GM12874 (cell line): ENCODE measurements at regions not wholly inside any gene's neighbourhood (a gene's known extent, or its start where the extent isn't known, plus 50 kb on each side); places are given as distances from the start of the nearest gene placed in this dataset.

Experiments
- TF ChIP-seq, protein P1 (sequence below): IDR thresholded peaks from 2 replicates; pipeline ENCODE4 v1.5.1; 2011; ENCODE audit warnings: low read depth, mild to moderate bottlenecking, control low read depth, low read length, moderate library complexity; ENCODE audit not compliant: insufficient read depth

DNA sequence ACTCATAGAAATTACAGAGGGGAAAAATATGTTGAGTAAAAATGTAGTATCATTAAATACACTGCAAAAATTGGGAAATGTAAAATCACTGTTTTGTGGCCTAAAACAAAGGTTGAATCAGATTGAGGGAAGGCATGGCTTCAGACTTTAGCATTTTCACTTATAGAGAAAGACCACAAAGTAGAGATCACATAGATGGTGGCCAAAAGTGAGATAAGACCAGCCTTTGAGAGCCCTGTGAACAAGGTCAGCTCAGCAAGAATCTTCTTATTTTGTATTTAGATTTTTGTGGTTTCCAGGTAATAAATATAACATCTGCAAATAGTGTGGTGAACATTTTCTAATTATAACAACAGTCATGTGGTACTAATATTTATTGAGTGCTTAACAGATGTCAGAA lies 544.8 kb upstream of the DPPA4 start:
- TF ChIP-seq, protein P1, sequence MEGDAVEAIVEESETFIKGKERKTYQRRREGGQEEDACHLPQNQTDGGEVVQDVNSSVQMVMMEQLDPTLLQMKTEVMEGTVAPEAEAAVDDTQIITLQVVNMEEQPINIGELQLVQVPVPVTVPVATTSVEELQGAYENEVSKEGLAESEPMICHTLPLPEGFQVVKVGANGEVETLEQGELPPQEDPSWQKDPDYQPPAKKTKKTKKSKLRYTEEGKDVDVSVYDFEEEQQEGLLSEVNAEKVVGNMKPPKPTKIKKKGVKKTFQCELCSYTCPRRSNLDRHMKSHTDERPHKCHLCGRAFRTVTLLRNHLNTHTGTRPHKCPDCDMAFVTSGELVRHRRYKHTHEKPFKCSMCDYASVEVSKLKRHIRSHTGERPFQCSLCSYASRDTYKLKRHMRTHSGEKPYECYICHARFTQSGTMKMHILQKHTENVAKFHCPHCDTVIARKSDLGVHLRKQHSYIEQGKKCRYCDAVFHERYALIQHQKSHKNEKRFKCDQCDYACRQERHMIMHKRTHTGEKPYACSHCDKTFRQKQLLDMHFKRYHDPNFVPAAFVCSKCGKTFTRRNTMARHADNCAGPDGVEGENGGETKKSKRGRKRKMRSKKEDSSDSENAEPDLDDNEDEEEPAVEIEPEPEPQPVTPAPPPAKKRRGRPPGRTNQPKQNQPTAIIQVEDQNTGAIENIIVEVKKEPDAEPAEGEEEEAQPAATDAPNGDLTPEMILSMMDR = no peak

DNA sequence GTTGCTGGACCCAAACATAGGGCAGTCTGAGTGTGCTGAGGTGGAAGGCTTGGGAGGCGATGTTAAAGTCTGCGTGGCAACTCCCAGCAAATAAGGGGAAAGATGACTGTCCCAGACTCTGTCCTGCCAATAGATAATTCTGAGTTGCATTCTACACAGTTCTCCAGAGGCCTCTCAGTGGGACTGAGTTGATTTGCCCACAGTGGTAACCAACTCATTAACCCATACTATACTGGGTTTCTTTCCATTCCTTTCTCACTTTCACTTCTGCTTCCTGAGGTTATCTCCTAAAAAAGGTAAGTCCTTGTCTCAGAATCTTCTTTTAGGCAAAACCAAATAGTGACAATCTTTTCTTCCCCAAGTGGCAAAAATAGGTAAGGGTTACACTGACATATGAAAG lies 549.9 kb upstream of the DPPA4 start:
- TF ChIP-seq, protein P1 = no peak

DNA sequence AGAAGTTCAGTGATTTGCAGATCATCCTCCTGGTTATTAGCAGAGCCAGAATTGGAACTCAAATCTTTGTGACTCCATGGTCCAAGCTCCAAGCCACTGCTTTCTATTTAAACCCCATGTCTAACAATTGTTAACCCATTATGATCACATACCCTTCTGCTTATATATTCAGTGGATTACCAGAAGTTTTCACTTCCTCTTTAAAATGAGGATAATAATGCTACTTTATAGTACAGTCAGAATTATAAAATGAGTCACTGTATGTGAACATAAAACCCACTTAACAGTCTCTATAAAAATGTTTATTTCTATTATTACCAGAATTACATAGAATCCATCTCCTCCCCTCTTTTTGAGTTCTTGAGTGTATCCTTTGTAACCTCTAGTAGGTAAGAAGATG lies 550.7 kb upstream of the DPPA4 start:
- TF ChIP-seq, protein P1 = no peak

DNA sequence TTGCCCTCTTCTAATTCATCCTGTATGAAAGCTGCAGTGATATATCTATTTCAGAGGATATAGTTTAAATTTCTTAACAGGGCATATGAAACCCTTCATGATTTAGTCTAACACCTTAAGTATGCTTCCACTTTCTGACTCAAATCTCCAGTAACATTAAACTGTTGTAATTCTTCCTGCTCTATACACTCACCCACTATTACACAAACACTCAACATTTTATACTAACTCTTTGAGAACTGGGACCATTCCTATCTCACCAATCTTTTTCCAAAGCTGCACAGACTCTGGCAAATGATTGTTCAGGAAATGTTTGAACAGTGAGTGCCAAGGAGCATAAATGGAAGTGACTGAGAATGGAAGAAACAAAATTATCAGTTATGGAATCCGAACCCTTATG lies 560.4 kb upstream of the DPPA4 start:
- TF ChIP-seq, protein P1 = no peak

DNA sequence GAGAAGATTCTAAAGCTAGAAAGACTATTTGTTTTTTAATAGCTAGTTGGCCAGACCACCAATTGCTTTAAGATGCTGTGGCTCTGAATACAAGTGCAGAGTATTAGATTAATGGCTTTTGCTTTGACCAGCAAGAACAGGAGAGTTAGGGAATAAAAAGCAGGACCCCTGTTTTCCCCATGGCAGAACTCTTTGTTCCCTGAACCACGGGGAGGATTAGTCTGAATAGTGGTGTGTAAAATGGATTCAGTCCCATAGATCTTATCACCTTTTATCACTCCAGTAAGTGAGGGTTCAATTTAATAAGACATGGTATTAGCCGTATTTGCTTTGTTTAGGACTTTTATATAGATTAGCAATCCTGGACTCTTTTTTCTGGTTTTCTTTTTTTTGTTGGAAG lies 562.6 kb upstream of the DPPA4 start:
- TF ChIP-seq, protein P1 = no peak

DNA sequence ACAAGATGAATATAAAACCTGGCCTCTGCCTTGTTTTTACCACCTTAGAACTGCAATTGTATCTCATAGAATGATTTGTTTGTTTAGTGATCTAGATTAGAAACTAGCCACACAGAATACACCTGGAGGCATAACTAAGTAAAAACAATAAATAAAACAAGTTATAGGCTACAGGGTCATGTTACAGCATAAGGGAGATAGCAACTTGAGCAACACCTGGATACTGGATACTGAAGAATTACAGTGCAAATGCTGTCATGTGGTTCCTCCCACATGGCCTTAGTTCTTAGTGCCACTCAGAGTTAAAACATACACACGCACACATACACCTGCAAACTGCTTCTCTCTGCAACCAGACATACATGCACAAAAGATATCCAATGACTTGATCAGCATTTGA lies 563.4 kb upstream of the DPPA4 start:
- TF ChIP-seq, protein P1 = no peak

DNA sequence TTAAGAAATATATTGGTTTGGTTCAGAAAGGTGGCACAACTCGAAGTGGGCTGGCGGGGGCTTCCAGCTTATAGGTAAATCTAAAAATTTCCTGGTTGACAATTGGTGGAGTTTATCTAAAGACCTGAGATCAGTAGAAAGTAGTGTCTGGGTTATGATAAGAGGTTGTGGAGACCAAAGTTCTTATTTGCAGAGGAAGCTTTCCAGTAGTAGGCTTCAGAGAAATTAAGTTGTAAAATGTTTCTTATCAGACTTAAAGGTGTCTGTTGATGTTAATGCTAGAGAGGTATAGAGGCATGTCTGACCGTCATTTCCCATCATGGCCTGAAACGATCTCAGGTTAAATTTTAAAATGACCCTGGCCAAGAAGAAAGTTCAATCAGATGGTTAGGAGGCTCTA lies 565.2 kb upstream of the DPPA4 start:
- TF ChIP-seq, protein P1 = no peak

DNA sequence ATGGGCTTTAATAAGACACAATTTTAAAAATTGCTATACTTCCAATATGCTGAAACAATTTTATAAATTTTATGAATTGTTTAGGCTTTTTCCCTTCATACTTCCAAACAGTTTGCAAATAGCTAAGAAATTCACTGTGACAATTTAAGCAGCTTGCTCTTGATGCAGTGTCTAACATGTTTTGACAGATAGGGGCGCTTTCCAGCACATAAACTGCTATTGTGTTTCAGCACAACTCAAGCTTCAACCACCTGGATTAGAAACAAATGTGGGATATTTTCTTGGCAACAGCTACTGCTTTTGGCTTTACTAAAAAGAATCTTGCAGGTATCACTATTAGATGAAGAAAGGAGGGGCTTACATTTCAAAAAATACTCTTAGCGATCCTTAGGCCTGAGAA lies 565.8 kb upstream of the DPPA4 start:
- TF ChIP-seq, protein P1 = no peak
